GM19468 (cell line): ENCODE measurements at regions not wholly inside any gene's neighbourhood (a gene's known extent, or its start where the extent isn't known, plus 50 kb on each side); places are given as distances from the start of the nearest gene placed in this dataset.
"Not testable (repeated sequence)": the region's sequence is repeated elsewhere in the genome, so short reads cannot be mapped to it uniquely, and the experiment has no call there.

ENCODE experiments used
- ATAC-seq: cut with Tn5 transposase; IDR thresholded peaks from one replicate; pipeline ENCODE4 v1.9.1; 2021; ENCODE audit warnings: mild to moderate bottlenecking, moderate library complexity, moderate number of reproducible peaks; ENCODE audit not compliant: unreplicated experiment; ENCODE audit errors: extremely low read depth

- no peak for ATAC-seq
Observed at GRCh38 chr5:42066131-42066530, 141.1 kb downstream of the FBXO4 start.

GRCh38 chr5:42074353-42074752 is 149.3 kb downstream of the FBXO4 start:
- no peak for ATAC-seq

GRCh38 chr5:42089705-42090104 is 164.6 kb downstream of the FBXO4 start:
- no peak for ATAC-seq

- ATAC-seq = no peak
Observed at GRCh38 chr5:42090162-42090561, 165.1 kb downstream of the FBXO4 start.

GRCh38 chr5:42099846-42100245 is 174.8 kb downstream of the FBXO4 start:
- ATAC-seq = not testable (repeated sequence)

GRCh38 chr5:42108468-42108867 is 183.4 kb downstream of the FBXO4 start:
- ATAC-seq = no peak

- ATAC-seq = no peak
Observed at GRCh38 chr5:42109006-42109572, 184.0 kb downstream of the FBXO4 start.

GRCh38 chr5:42115721-42116120 is 190.6 kb downstream of the FBXO4 start:
- ATAC-seq = not testable (repeated sequence)

- no peak for ATAC-seq
Observed at GRCh38 chr5:42120070-42120469, 195.0 kb downstream of the FBXO4 start.

GRCh38 chr5:42121401-42121800 is 196.3 kb downstream of the FBXO4 start:
- ATAC-seq = no peak

- ATAC-seq = no peak
Observed at GRCh38 chr5:42131081-42131480, 206.0 kb downstream of the FBXO4 start.

GRCh38 chr5:42143361-42143760 is 218.3 kb downstream of the FBXO4 start:
- ATAC-seq = no peak

GRCh38 chr5:42148813-42149212 is 223.7 kb downstream of the FBXO4 start:
- no peak for ATAC-seq

GRCh38 chr5:42157215-42157614 is 232.1 kb downstream of the FBXO4 start:
- no peak for ATAC-seq

GRCh38 chr5:42163083-42163482 is 238.0 kb downstream of the FBXO4 start:
- no peak for ATAC-seq

- ATAC-seq = no peak
Observed at GRCh38 chr5:42168091-42168670, 243.1 kb downstream of the FBXO4 start.

GRCh38 chr5:42176118-42176517 is 247.1 kb upstream of the GHR start:
- ATAC-seq = not testable (repeated sequence)

GRCh38 chr5:42179843-42180242 is 243.4 kb upstream of the GHR start:
- ATAC-seq = not testable (repeated sequence)

GRCh38 chr5:42216904-42217303 is 206.3 kb upstream of the GHR start:
- ATAC-seq = no peak

- ATAC-seq = no peak
Observed at GRCh38 chr5:42217791-42218190, 205.4 kb upstream of the GHR start.

GRCh38 chr5:42225009-42225408 is 198.2 kb upstream of the GHR start:
- ATAC-seq = no peak

GRCh38 chr5:42228279-42228678 is 195.0 kb upstream of the GHR start:
- no peak for ATAC-seq
